Stimulated activated CD4-positive, alpha-beta T cell treated with anti-CD3 and anti-CD28 coated beads, Interleukin-15, amount 100 ng/mL, for 24 hours (primary cell): ENCODE measurements at regions not wholly inside any gene's neighbourhood (a gene's known extent, or its start where the extent isn't known, plus 50 kb on each side); places are given as distances from the start of the nearest gene placed in this dataset.

ENCODE experiments used
- DNase-seq: peaks from one replicate; pipeline ENCODE4 v3.0.0-alpha.2; 2020

GRCh38 chr3:193938613-193939012, 197.3 kb upstream of the HES1 start:
- DNase-seq = no peak

DNA sequence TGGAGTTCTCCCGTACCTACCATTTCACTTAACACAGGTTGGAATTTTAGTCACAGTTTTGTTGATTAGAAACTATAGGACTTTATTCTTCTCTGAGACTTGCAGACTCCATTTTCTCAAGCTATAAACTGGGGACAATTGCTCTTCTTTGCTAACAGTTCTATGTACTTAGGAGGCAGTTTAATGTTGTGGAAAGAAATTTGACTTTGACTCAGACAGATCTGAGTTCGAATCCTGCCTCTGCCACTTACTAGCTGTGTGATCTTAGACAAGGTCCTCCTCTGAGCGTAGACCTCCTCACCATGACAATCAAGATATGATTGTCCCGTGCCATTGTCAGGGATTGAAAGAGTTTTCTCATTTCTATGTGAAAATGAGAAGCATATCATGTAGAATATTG, 196.4 kb upstream of the HES1 start:
- DNase-seq = no peak

DNA sequence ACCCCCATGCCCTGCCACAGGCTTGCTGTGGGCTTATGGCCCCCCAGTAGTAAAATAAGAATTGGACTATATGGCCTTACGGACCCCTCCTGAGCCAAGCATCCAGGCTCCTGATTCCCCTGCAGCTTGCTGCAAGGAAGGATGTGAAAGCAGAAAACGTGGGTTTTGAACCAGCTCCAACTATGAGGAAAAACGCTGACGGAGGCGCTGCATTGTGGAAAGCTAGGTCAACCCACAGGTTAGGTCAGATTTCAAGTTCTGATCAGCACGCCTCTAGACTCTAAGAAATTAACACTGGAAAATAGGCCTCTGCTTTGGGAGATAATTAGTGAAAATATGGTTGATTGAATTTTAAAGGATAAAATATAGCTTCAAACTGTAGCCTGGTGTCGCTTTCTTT, 195.4 kb upstream of the HES1 start:
- DNase-seq = no peak

DNA sequence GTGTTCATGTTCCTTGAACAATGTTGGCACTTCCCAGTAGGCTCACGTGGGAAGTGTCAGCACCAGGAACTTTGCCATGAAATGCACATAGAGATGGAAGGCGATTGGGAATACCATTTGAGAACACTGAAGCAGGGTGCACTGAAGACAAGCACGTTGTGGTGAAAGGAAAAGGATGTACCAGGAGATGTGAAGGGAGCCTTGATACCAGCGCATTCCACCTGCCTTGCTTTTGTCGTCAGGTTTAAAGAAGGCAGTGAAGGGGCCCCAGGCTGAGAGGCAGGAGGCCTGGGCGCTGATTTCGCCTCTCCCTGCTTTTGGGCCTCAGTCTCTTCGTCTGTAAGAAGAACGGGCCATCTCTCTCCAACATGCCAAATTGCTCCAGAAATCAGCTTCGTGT, 194.5 kb upstream of the HES1 start:
- no peak for DNase-seq

DNA sequence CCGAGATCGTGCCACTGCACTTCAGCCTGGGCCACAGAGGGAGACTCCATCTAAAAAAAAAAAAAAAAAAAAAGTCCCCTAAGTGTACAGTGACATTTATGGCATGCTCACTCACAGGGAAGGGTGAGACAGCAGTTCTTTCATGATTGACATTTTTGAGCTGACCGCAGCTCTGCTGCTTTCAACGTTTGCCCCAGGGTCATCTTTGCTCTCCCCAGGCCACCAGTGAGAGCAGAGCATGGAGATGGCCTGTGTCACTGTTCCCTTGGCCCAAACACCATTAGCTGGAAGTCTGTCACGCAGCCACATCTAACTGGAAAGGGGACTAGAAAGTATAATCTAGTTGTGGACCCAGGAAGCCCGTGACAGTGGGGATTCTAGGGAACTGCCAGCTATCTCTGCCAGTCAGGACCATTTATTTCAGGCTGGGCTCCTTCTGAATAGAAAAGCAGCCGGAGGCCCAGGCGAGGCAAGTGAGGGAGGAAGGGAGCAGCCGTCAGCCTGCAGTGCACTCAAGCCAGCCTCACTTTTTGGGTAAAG, 193.4 kb upstream of the HES1 start:
- no peak for DNase-seq

GRCh38 chr3:193943200-193943599, 192.7 kb upstream of the HES1 start:
- DNase-seq = no peak

GRCh38 chr3:193943851-193944517, 192.0 kb upstream of the HES1 start:
- DNase-seq = no peak

DNA sequence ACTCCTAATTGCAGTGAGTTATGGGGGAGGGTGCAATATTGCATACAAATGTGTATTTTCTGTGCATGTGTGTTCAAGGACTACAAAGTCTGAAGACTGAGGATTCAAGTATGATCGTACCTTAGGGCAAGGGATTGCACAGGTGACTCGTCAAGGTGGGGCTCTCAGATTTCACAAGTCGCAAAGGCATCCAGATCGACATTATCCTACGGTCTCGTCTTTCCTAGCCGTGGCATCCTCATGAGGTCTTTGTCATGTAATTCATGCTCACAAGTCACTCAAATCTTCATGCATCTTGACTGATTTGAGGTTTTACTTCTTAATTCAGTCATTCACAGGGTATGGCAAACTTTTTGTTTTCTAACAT, 191.4 kb upstream of the HES1 start:
- no peak for DNase-seq

DNA sequence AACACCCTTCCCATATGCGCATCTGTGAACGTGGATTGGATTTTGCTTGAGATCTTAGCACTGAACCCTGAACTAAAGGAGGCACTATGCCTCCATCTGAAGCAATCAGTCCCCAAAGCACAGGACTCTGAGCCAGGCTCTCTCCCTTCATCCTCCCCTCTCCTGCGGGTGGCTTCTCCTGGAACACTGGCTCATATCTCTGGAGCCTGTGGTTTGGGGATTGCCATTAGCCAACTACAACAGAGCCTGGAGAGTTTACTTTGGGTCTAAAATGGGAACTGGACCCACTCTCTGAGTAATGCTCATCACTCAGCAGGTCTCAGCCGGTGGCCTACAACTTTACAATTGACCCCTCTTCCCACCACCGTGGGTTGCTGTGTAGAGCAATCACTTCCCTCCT, 190.8 kb upstream of the HES1 start:
- DNase-seq = no peak

- no peak for DNase-seq
Measured at GRCh38 chr3:193946945-193947344, 189.0 kb upstream of the HES1 start.

DNA sequence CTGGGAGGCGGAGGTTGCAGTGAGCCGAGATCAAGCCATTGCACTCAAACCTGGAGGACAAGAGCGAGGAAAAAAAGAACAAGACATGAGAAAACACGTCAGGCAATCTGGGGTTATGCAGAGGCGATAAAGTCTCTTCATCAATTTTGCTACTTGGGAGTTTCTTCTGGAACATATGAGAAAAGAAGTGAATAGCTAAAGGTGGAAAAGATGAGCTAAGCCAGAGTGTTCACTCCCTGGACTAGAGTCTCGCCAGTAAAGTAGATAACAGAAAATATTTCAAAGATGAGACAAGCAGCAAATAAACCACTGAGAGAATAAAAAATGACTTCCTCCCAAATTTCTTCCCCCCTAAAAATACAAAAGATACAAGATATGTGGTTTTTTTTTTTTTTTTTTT, 188.4 kb upstream of the HES1 start:
- no peak for DNase-seq

DNA sequence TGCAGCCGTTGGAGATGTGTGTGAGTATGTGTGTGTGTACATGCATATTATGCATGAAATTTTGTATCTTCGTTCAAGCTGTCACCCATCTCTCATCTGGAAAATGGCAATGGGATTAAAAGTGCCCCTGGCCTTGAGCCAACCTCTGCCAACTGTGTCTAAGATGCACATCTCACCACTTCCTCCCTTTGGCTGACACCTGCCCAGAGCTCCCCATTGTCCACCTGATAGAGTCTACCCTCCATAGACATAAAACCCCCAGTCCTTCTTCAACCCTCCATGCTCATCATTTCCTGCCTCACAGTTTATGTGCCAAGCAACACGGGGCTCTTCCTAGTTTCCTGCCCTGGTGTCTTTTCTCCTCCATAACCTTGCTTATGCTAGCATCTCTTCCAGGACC, 187.5 kb upstream of the HES1 start:
- no peak for DNase-seq

DNA sequence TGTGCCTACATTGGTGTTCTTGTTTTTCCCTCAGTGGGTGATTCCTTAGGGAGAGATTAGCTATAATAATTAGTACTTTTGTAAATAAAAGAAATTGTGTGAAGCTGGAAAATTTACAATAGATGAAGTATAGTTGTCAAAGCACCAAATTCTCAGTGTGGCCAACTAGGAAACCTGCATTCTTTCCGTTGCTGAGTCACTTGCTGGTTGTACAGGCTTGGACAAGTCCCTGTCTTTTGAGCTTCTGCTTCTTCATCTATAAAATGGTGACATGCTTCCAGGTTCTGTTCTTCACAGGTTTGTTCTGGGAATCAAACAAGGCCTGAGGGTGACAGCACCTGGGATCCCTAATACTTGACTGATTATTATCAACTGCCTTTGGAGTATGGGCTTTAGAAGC, 184.1 kb upstream of the HES1 start:
- no peak for DNase-seq

- no peak for DNase-seq
Measured at GRCh38 chr3:193954752-193955151, 181.2 kb upstream of the HES1 start.

DNA sequence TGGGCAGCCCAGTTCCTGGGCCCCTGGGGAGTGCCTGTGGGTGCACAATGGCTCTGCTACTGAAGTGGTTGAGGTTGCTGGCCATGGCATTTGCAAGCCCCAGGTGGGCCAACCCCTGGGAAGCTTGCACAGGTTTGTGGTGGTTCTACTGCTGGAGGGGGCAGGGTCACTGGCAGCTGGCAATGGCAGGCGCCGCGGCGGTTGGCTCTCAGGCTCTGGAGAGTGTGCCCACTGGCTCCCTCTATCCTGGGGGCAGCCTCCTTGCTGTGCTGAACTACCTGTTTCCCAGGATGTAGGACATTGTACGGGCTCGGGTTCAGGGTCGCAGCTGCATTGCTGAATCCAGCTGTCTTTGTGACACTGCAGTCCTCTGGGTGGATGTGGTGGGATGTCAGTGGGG, 180.2 kb upstream of the HES1 start:
- DNase-seq = no peak

GRCh38 chr3:193959861-193960260, 176.1 kb upstream of the HES1 start:
- no peak for DNase-seq

GRCh38 chr3:193960487-193961274, 175.3 kb upstream of the HES1 start:
- no peak for DNase-seq

GRCh38 chr3:193962986-193963685, 172.8 kb upstream of the HES1 start:
- peak; percentile 24 for DNase-seq

DNA sequence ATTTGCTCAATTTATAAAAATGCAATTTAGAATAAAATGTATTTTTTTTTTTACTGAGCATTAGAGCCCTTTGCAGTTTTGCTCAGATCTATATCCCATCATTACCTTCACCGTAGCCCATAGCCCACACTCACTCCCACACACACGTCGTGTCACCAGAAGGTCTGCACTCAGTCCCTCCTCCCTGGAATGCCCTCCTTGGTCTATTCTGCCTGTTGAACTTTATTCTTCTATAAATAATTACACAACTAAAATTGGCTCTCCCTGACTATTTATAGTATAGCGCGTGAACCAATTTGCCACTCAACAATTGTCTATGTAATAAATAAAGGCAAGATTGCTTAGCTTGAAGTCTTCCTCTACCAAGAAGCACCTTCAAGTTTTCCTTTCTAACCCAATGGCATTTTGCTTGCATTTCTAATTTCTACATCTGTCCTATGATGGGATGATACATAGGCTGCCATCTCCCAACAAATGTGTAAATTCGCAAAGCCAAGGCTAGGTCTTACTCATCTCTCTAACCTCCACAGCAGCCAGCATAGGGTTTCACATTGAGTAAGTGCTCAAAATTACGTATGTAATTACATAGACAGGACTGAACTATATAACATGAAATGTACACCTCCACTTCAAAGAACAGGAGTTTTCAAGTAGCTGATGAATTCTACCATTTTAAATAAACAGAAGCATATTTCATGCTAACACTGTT, 172.0 kb upstream of the HES1 start:
- peak; percentile 19 for DNase-seq

GRCh38 chr3:193964517-193964880, 171.4 kb upstream of the HES1 start:
- DNase-seq = no peak

DNA sequence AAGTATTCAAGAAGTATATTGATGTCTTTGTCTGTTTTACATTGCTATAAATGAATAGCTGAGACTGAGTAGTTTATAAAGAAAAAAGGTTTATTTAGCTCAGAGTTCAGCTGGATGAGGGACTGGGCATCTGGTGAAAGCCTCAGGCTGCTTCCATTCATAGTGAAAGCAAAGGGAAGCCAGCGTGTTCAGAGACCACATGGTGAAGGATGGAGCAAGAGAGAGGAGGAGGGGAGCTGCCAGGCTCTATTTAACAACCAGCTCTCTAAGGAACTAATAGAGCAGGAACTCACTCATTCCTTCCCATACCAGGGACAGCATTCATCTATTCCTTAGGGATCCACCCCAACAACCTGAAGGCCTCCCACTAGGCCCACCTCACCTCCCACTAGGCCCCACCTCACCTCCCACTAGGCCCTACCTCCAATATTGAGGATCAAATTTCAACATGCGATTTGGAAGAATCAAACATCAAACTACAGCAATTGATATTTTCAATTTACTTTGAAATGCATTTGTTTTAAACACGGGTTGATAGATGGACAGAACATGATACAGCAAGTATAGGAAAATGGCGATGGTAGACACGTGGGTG, 167.5 kb upstream of the HES1 start:
- DNase-seq = no peak

DNA sequence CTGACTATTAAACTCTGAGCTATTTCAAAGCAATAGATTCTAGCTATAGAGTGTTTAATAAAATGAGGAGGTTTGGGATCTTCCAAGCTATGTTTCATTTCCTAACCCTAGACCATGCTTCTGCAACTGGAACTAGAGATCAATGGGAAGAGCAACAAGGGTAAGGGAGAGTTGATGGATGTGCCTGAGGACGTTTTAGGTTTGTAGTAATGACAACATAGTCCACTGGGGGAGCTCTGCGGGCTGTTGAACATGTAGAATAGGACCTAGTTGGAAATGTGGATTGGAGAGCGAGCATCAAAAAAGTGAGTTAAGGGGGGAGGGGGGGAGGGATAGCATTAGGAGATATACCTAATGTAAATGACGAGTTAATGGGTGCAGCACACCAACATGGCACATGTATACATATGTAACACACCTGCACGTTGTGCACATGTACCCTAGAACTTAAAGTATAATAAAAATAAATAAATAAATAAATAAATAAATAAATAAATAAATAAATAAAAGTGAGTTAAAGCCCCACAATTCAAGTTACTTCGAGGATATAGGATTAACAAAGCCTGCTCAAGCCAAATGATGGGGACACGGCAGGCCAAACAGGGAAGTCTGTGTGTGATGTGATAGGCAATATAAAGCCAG, 165.7 kb upstream of the HES1 start:
- DNase-seq = peak; percentile 50
